Astrocyte (in vitro differentiated cells and primary cell): ENCODE measurements at regions not wholly inside any gene's neighbourhood (a gene's known extent, or its start where the extent isn't known, plus 50 kb on each side); places are given as distances from the start of the nearest gene placed in this dataset.

Experiments used
- EZH2 ChIP-seq: IDR thresholded peaks from 2 replicates; pipeline ENCODE4 v1.6.1; 2012; ENCODE audit warnings: mild to moderate bottlenecking, low read length, inconsistent platforms; ENCODE audit not compliant: insufficient read depth
- TF ChIP-seq, protein P1 (sequence below): IDR thresholded peaks from 2 replicates; pipeline ENCODE4 v1.5.1; 2011; ENCODE audit warnings: low read depth, mild to moderate bottlenecking, inconsistent platforms, low read length, moderate library complexity; ENCODE audit not compliant: insufficient read depth

DNA sequence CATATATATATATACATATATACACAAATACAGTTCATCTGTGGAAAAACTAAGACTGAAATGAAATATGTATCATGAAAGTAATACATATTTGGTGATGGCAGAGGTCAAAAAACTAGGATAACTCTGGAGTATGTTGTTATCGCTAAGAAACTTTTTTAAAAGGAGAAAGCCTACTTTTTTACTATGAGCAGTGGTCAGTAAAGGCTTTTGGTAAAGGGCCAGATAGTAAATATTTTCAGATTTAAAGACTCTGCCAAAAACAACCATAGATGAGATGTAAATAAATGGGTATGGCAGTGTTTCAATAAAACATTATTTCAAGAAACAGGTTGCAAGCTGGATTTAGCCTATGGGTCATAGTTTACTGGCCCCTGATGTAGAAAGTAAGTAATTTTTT is 93.8 kb upstream of the TGFBR2 start:
- TF ChIP-seq, protein P1, sequence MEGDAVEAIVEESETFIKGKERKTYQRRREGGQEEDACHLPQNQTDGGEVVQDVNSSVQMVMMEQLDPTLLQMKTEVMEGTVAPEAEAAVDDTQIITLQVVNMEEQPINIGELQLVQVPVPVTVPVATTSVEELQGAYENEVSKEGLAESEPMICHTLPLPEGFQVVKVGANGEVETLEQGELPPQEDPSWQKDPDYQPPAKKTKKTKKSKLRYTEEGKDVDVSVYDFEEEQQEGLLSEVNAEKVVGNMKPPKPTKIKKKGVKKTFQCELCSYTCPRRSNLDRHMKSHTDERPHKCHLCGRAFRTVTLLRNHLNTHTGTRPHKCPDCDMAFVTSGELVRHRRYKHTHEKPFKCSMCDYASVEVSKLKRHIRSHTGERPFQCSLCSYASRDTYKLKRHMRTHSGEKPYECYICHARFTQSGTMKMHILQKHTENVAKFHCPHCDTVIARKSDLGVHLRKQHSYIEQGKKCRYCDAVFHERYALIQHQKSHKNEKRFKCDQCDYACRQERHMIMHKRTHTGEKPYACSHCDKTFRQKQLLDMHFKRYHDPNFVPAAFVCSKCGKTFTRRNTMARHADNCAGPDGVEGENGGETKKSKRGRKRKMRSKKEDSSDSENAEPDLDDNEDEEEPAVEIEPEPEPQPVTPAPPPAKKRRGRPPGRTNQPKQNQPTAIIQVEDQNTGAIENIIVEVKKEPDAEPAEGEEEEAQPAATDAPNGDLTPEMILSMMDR: no peak
- no peak for TF ChIP-seq EZH2
